Ovary (tissue), 3 donors: ENCODE measurements at regions not wholly inside any gene's neighbourhood (a gene's known extent, or its start where the extent isn't known, plus 50 kb on each side); places are given as distances from the start of the nearest gene placed in this dataset.

ENCODE experiments used
- EP300 ChIP-seq: sonication (generic); formaldehyde crosslinking; IDR thresholded peaks from one replicate; pipeline ENCODE4 v1.6.1; 2017; ENCODE audit warnings: antibody characterized with exemption
- TF ChIP-seq, protein P1 (sequence below), 3 donors: fragments of 450-650 bp in 2 of 3; fragments of 200-600 bp in 1 of 3; IDR thresholded peaks; one replicate each; pipeline versions ENCODE4 v1.5.1 to v1.8.0; 2016 to 2022; ENCODE audit warnings: antibody characterized with exemption in 3 of 3, mild to moderate bottlenecking in 1 of 3
- donor health status: DM: no; HTN: no; CAD: no.

DNA sequence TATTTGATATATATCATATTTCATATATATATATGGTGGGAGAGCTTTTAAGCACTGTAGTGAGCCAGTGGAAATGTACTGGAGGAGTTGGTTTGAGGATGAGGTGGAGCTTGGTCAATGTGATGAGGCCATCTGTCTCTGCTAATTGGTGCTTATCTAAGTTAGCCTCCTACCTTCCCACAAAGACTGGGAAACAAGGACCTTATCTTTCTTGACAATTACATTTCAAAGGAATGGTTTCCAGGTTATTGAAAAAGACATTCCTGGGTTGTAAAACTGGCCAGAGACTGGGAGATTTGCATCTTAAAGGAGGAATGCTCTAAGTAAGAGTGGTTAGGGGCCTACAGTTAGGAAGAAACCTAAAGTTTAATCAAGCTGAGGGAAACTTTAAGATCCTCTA, 212.8 kb upstream of the SYT1 start:
- TF ChIP-seq, protein P1, sequence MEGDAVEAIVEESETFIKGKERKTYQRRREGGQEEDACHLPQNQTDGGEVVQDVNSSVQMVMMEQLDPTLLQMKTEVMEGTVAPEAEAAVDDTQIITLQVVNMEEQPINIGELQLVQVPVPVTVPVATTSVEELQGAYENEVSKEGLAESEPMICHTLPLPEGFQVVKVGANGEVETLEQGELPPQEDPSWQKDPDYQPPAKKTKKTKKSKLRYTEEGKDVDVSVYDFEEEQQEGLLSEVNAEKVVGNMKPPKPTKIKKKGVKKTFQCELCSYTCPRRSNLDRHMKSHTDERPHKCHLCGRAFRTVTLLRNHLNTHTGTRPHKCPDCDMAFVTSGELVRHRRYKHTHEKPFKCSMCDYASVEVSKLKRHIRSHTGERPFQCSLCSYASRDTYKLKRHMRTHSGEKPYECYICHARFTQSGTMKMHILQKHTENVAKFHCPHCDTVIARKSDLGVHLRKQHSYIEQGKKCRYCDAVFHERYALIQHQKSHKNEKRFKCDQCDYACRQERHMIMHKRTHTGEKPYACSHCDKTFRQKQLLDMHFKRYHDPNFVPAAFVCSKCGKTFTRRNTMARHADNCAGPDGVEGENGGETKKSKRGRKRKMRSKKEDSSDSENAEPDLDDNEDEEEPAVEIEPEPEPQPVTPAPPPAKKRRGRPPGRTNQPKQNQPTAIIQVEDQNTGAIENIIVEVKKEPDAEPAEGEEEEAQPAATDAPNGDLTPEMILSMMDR (IDR thresholded peaks at IDR 0.05) = no peak
- TF ChIP-seq EP300 = no peak
